NCI-H2029 treated with DMSO at 0.1 percent for 48 hours (cell line): ENCODE measurements at regions not wholly inside any gene's neighbourhood (a gene's known extent, or its start where the extent isn't known, plus 50 kb on each side); places are given as distances from the start of the nearest gene placed in this dataset.

Source experiments
- DNase-seq: peaks from one replicate; lab custom pipeline; 2025; lab: John Stamatoyannopoulos, UW

GRCh38 chr14:53356361-53357150 lies 203.4 kb upstream of the DDHD1 start:
- DNase-seq = no peak

GRCh38 chr14:53355581-53356112 lies 202.5 kb upstream of the DDHD1 start:
- DNase-seq = no peak

DNA sequence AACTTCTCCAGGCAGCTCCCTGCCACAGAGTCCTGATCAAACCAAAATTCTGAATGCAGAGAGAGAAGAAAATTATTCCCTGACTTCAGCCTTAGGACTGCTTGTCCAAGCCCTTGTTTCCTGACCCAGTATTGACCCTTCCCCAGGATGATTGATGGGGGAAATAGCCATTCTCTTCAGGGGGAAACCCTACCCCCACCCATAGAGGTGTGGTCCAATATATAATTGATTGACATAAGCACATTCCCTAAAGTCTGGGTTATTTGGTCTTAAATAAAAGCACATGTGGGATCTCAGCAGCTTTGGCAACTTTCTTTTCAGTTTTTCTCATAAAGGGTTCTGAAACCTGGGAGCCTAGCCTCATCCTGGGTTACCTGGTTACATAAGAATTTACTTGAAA lies 201.2 kb upstream of the DDHD1 start:
- DNase-seq = no peak

DNA sequence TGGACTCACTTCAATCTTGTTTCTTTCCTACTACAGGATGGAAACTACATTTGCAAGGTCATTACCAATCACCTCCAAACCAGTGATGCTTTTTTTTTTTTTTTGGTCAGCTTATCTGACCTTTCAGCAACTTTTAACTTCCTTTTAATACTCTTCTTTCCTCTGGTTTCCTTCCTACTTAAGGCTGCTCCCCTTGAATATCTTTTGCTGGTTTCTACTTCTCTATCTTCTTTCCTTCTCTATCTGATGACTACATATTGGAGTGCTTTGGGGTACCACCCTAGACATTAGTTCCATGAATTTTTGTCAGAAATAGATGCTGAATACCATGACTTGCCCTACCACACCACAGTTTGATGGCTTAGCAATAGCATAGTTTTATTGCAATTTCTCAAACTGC lies 197.7 kb upstream of the DDHD1 start:
- no peak for DNase-seq

- no peak for DNase-seq
Observed at GRCh38 chr14:53350429-53350828, 197.3 kb upstream of the DDHD1 start.

- DNase-seq = no peak
Observed at GRCh38 chr14:53346988-53347387, 193.9 kb upstream of the DDHD1 start.

GRCh38 chr14:53341324-53341723 lies 188.2 kb upstream of the DDHD1 start:
- no peak for DNase-seq

DNA sequence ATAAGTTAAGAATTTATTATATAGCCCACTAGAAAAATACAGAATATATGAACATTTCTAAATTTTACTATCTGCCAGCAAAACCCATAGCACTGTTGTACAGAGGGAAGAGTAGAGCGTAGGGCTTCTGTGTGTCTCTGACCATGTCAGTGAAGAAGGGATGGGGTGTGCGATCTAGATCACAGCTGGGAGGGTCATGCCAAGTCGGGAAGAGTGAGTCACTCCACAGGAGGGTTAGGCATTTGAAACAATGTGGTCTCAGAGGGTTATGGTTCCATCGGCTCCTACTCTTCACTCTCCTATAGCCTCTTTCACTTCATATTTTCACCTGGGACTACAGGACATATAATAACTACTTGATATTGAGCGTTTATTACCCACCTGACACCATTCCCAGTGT lies 185.1 kb upstream of the DDHD1 start:
- no peak for DNase-seq

DNA sequence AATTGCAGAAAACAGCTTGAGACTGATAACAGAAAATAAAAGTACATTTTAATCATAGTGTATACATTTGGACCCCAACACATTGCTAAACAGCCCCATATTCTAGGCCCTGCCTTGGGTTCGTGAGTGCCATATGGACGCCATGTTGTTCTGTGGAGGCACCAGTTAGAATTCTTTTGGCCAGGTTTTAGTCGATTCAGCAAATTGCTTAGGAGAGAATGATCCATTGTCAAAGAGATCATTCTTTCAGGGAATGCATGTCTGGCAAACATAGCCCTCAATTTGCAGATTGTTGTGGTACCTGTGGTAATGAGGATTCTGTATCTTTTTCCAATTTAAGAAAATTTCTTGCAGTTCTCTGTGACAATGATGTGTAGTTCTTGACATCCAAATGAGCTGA lies 183.6 kb upstream of the DDHD1 start:
- DNase-seq = no peak

DNA sequence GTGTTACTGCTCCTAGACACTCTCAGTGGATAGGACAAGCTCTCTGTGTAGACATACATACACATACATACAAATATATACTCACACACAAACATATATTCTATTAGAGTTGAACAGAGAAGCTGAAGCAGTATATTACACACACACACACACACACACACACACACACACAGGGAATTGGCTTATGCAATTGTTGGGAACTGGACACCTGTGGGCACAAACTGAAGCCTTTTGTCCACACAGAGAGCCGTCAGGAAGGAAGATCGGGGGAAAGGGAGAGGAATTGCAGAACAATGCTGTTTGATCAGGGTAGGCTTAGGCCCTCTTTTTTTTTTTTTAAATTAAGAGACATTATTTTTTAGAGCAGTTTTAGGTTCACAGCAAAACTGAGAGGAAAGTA lies 180.7 kb upstream of the DDHD1 start:
- no peak for DNase-seq

DNA sequence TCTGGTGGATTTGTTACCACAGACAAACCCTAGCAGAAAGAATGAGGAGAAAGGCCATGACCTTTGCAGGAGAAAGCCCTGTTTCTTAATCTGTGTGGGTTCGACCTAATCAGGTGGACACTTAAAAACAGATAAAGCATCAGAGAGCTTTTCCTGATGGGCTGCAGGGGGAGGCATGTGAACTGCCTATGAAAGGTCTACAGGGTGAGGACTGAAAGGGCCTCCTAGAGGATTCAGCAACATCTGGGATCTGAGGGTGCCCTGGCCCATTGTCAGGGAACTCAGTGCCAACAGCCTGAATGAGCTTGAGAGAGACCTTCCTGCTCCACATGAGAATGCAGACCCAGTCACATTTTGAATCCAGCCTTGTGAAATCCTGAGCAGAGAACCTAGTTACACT lies 178.8 kb upstream of the DDHD1 start:
- no peak for DNase-seq

DNA sequence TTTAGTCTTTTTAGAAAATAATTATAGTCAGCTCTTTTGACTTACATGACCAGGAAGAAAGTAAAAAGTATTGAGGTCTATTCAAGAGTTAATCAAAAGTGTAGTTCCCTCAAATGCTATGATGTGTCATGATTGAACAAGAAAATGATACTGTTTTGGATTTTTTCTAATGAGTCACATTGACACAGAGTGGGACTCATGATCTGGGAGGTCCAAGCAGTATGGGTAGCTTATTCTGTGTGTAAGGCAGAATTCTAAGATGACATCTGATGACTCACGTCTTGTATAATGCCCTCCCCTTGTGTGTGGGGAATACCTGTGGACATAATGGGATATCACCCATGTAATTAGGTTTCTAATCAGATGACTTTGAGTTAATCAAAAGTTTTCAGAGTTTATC lies 178.1 kb upstream of the DDHD1 start:
- DNase-seq = no peak

DNA sequence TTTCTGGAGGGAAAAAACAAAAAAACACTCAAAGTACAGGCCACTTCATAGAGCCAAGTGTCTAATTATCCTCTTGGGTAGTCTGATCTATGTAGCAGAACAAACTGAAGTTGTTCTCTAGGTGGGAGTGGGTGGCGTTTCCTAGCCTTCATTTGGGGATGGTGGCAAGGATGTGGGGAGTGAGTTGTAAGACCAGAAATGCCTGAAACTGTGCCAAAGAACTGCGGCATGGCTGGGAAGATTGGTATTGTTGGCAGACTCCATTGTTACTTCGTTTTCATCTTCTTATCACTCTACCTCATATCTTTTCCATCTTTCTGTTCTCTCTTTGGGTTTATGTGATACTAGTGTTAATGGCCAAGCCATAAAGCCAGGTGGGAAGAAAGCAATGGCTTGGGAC lies 177.3 kb upstream of the DDHD1 start:
- no peak for DNase-seq

GRCh38 chr14:53328841-53329240 lies 175.7 kb upstream of the DDHD1 start:
- no peak for DNase-seq

DNA sequence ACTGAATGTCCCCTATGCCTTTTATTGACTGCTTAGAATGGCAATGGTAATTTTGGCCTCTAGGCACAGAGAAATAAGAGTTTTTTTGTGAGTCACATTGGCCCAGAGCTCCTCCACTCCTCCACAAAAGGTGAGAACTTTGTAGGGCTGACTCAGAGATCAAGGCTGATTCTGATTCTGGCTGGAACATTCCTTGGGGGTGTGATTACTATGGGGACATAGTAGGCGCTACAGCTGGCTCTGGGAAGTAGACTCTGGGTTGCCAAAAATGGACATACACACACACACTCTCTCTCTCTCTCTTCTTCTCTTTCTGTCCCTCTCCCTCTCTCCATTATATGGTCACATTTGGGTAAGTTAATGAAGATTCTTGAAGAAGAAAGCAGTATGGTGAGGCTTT lies 174.6 kb upstream of the DDHD1 start:
- no peak for DNase-seq

- no peak for DNase-seq
Observed at GRCh38 chr14:53325176-53325806, 172.2 kb upstream of the DDHD1 start.

GRCh38 chr14:53316504-53316903 lies 163.4 kb upstream of the DDHD1 start:
- no peak for DNase-seq

DNA sequence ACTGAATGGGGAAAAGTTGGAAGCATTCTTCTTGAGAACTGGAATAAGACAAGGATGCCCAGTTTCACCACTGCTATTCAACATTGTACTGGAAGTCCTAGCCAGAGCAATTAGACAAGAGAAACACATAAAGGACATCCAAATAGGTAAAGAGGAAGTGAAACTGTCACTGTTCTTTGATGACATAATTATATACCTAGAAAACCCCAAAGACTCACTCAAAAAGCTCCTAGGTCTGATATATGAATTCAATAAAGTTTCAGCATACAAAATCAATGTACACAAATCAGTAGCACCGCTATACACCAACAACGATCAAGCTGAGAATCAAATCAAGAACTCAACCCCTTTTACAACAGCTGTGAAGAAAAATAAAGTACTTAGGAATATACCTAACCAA lies 157.3 kb upstream of the DDHD1 start:
- DNase-seq = no peak

DNA sequence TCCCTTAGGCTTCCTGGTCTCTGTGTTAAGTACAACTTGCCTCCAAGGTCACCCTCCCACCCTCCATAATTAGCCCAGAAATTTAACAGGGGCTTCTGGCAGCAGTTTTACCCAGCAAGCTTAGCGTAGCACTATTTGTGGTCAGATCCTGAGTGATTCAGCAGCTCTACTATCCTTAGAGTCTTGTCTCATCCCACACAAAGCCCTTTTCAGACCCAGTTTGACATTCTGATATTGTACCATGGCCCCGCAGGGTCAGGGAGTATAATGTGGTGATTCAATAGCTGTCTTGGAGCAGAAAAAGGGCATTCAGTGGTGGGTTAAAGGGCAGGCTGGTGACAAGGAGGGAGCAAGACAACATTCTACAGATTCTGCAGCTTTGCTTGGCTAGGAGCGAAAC lies 153.8 kb upstream of the DDHD1 start:
- DNase-seq = no peak

- peak; percentile 81 for DNase-seq
Observed at GRCh38 chr14:53306267-53306721, 153.2 kb upstream of the DDHD1 start.

DNA sequence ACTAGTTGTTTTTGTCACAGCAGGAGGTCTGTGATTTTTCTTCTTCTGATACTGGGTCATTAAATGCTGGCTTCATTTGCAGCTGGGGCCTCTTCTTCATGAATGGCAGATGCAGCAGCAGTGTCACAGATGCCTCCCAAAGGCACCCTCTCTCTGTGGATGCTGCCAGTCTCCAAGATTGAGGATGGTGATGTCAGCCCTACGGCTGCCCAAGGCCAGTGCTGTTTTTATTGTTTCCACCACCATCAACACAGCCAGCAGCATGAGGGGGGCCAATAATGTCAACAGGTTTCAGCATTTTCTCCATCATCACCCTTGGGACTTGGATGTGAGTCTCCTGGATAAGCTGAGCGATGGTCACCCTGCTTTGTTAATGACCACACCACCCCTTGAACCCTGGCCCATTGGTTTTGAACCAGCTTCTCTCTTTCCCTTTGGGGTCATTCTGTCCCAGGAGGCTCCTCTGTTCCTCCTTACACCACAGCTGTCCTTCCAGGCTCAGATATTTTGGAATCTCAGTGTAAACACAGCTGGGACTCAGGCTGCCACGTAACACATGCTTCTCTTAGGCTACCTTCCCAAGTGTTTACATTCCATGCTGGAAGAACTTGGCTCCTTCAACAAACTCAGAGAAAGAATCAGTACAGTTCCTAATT lies 151.7 kb upstream of the DDHD1 start:
- DNase-seq = no peak

- DNase-seq = peak; percentile 38
Observed at GRCh38 chr14:53295985-53296582, 143.0 kb upstream of the DDHD1 start.

GRCh38 chr14:53295372-53295771 lies 142.2 kb upstream of the DDHD1 start:
- no peak for DNase-seq
